RPMI8226 (cell line): ENCODE measurements at regions not wholly inside any gene's neighbourhood (a gene's known extent, or its start where the extent isn't known, plus 50 kb on each side); places are given as distances from the start of the nearest gene placed in this dataset.

Experiments used
- DNase-seq: peaks from one replicate; pipeline ENCODE4 v3.0.0-alpha.2; 2015

DNA sequence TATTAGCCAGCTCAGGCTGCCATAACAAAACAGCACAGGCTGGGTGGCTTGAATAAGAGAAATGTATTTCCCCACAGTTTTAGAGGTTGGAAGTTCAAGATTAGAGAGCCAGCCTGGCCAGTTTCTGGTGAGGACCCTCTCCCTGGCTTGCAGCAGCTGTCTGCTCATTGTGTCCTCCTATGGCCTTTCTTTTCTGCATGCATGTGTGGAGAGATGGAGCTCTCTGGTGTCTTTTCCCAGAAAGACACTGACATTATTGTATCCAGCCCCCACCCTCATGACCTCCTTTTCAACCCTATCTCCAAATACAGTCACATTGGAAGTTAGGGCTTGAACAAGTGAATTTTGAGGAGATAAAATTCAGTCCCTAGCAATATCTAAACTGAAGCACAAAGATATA lies 263.8 kb upstream of the PABPC4L start:
- no peak for DNase-seq

DNA sequence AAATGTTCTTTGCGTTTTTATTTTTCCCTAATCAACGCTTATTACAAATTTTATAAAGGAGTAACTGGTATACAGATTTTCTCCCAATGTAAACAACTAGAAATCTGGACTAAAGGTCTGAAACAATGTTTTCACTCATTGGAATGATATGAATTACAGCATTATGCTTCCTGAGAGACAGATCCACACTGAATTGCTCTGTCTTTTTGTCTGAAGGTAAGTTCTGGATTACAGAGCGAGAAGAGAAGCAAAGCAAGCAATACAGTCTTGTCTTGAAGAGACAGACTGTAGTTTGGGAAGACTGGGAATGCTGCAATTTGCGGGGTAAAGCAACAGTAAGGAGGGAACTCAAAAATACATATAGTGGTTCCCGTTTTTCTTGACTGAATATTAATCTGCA lies 262.2 kb upstream of the PABPC4L start:
- DNase-seq = no peak

- no peak for DNase-seq
These were observed 225.2 kb upstream of the PABPC4L start for GRCh38 chr4:134426821-134427220.

GRCh38 chr4:134425756-134426155 lies 224.2 kb upstream of the PABPC4L start:
- no peak for DNase-seq

GRCh38 chr4:134422776-134423175 lies 221.2 kb upstream of the PABPC4L start:
- DNase-seq = no peak

DNA sequence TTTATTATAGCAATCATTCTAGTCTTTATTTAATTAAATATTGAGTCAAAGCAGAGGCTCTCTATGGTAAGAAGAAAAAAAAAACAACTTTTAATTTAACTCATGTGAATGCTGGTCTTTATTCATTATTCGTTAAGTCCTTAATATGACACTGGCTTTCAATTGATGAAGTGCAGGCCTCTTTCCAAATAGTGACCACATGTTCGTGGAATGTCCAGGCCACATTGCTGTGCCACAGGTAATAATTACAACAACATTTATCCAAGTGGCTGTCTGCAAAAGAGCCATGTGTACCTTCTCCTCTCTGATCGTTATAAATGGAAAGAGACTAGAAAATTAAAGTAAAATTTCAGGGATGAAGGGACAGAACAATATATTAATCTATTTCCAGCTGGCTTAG lies 220.1 kb upstream of the PABPC4L start:
- DNase-seq = no peak

DNA sequence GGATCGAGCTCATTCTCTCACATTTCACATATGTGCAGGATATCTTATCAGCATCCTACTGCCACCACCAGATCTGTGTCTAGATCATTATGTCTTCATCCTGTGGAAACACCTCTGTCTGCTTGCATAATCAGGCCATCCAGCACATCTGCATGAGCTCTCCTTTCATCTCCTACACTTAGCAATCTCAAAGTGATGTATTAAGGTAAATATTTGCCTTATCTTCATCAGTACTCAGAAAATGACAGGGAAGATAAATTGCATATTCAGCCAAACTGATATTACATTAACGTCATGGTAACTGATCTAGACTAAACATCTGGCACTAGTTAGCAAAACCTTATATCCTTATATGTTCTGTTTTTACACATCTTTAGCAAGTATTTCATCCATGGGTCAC lies 207.3 kb upstream of the PABPC4L start:
- no peak for DNase-seq

- no peak for DNase-seq
These were observed 200.2 kb upstream of the PABPC4L start for GRCh38 chr4:134401798-134402197.

DNA sequence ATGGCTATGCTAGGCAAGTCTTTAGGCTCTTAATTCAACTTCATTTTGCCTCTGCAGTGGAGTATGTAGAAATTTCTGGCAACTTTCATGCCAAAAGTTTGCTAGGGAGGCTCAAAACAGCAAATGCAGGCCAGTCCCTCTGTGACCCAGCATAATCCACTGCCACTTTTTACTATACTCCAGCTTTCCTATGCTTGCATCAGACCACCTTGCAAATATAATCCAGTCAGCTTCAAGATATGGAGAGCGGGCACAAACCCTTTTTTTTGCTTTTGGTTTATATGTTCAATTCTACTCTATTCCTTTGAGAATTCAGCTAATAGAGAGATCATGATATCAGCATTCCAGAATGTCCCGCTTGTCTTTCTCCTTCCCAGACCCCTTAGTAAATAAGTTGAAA lies 192.0 kb upstream of the PABPC4L start:
- no peak for DNase-seq

- no peak for DNase-seq
These were observed 188.7 kb upstream of the PABPC4L start for GRCh38 chr4:134390319-134390718.

GRCh38 chr4:134388351-134388750 lies 186.8 kb upstream of the PABPC4L start:
- DNase-seq = no peak

DNA sequence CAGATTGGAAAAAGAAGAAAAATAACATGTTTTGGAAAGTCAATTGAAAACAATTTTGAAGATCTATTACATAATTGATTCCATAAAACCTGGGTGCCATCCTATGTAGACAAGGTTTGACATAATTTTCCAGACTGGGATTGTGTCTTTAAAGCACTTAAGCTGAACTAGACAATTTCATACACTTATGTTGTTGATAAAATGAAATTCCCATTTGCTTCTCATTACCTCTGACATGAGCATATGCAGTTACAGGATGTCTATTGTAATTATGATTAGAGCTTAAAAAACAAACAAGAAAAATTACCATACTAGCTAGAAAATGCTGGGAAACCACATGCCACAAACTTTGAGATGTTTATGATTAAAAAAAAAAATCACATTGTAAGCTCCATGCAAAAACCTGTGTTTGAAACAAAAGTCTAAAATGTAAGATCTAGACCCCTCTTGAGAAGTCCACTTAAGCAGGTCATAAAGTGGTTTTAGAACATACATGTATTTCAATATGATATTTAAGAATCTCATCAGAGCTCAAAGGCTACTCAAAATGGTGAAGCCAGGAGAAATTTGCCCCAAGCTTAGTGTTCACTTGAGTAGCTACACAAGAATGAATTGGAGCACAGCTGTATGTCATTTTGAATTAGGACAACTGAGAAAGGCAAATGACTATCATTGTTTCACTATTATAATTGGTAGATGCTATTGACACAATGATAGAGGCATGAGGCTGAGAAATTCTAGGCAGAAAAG lies 181.1 kb upstream of the PABPC4L start:
- DNase-seq = no peak

GRCh38 chr4:134375775-134376174 lies 174.2 kb upstream of the PABPC4L start:
- no peak for DNase-seq

DNA sequence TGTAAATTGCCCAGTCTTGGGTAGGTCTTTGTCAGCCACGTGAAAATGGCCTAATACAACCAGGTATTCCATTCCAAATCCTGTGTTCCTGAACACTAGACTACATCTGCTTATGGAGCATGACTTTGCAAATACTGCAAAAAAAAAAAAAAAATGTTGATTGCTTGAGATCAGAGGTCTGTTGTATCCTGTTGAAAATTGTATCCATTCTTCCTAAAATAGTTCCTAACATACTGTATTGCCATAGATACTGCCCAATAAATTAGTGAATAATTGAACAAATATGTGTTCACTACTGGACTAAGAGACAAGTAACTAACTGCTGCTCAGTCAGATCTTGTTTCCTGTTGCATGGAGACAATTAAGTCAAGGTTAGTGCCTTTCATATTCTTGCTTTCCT lies 164.3 kb upstream of the PABPC4L start:
- no peak for DNase-seq

GRCh38 chr4:134364928-134365327 lies 163.3 kb upstream of the PABPC4L start:
- no peak for DNase-seq

DNA sequence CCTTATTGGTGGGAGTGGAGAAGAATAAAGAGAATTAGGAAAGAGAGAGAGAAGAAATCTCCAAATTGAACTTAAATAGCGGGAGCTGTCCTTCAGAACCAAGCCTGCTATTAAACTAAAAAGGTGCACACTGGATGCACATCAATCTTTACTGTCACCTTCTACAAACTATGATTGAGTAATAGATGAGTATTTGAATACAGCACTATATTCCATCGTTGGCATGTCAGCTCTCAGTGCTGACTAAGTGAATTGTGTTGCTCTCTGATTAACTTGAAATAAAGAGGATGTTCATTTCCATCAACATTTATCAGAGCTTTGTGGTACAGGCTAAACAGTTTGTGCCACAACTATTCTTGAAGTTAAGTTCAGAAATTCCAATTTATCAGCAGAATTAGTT lies 143.7 kb upstream of the PABPC4L start:
- no peak for DNase-seq

- DNase-seq = no peak
These were observed 142.1 kb upstream of the PABPC4L start for GRCh38 chr4:134343656-134344055.

DNA sequence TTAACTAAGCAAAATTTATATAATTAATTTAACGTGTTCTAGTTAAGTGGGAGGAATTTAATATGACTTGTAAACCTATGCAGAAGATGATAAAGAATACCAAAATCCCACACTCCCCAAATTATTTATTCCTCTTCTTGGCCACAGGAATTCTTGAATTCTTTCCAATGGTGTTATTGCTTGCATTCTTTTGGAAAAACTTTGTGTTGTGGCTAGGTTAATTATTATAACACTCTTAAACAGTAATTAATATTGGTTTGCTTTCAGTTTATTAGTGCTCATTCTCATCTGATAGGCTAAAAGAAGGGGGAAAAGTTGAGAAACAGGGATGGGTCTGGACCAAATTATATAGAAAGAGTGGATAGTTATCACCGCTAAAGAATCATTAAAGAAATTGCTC lies 141.5 kb upstream of the PABPC4L start:
- no peak for DNase-seq

- no peak for DNase-seq
These were observed 136.0 kb upstream of the PABPC4L start for GRCh38 chr4:134337574-134337973.

DNA sequence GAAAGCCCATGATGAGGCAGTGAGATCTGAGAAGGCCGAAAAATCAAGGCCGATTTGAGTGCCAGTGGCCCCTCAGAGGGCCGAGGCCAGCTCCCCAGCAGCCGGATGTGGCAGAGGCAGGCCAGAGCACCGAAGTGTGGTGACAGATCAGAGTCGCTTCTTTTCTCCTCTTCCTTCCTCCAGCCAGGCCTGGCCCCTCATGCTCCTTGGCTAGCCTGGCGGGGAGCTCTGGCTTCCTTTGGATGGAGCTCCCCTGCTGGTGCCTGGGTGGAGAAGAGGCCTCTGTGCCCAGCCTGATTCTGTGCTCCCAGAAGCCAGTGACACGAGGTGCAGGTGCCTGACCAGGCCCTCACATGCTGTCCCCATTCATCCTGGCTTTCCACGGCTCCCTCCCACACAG lies 127.2 kb upstream of the PABPC4L start:
- DNase-seq = peak; percentile 44

DNA sequence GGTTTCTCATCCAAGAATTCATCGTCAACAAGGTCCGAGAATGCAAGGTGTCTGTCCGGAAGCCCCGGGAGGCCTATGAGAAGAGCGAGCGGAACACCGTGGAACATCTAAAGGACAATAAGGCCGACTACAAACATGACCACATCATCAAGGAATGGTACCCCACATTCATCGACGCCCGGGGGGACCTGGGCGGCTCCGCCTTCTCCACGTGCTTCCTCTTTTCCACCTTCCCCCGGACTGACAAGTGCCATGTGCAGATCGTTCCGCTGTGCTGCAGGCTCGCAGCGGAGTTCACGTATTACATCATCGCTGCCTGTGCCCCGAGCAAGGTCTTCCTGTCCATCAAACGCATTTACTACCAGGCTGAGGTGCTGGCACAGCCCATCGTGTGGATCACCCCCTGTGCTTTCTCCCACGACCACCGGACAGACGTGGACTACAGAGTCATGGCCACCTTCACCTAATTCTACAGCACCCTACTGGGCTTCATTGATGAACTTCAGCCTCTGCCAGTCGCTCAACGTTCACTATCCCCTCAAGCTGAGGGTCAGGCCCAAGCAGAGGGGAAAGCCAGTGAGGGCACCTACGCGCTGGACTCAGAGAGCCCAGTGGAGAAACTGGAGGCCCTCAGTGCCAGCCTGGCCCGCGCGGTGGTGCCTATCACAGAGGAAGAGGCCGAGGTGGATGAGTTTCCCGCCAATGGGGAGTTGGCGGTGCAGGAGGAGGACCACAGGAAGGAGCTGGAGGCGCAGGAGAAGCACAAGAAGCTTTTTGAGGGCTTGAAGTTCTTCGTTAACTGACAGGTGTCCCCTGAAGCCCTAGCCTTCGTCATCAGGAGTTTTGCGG lies 125.9 kb upstream of the PABPC4L start:
- DNase-seq = peak; percentile 50

DNA sequence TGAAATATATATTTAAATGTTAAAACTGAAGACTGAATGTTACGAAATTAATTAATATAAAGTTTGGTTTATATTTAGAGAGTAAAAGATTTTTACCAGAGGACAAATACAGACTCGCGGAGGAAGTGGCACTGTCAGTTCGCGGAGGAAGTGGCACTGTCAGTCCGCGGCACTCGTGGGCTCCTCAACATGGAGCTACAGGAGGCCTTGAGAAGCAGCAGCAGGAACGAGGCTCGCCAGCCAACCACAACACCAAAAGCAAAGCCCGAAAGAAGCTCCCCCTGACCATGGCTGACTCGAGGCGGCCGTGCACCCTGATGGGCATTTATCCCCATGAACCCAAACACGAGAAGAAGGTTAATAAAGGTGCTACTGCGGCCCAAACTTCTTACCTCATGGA lies 125.3 kb upstream of the PABPC4L start:
- DNase-seq = peak; percentile 23

DNA sequence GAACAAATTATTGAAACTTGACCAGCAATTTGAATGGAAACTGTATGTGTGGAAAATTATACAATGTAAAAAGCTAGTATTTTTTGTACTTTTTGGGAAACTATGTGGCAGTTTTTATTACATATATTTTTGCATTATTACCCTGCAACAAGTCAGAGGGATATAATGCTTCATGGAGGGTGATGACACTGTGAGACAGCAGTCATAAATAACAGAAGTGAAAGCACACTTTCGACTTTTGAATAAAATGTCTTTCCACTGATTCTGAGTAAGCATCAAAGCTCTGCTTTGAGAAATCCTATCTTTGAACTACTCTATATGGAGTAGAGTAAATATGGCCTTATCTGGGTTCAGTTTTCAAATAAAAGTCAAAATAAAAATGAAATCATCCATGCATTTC lies 122.6 kb upstream of the PABPC4L start:
- DNase-seq = no peak

- DNase-seq = no peak
These were observed 118.5 kb upstream of the PABPC4L start for GRCh38 chr4:134320048-134320447.

DNA sequence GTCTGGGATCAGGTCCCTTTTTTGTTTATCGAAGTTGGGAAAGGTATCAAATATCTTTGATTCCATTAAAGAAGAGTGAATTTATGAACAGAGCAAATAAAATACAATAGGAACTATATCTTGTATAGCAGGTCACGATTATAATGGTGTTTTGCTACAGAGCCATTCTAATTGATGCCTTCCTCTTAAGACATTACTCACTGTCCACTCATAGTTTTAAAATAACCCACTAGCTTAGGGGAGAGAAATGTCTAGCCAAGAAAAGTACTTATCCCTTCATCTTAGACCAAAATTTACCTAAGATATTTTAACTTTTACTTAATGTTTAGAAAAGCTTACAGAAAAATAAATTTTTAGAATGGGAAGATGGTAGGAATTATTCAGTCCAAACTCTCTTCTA lies 112.0 kb upstream of the PABPC4L start:
- no peak for DNase-seq
